ENCODE measurements at regions not wholly inside any gene's neighbourhood (a gene's known extent, or its start where the extent isn't known, plus 50 kb on each side); places are given as distances from the start of the nearest gene placed in this dataset.

GRCh38 chr6:20313051-20313450 lies 88.6 kb upstream of the E2F3 start:
- DNase-seq (ENCODE audit: low spot score), result no peak

- no peak for DNase-seq (ENCODE audit: low spot score)
These were observed 87.6 kb upstream of the E2F3 start for GRCh38 chr6:20313960-20314530.

GRCh38 chr6:20314866-20315845 lies 86.5 kb upstream of the E2F3 start:
- DNase-seq (ENCODE audit: low spot score), result no peak

GRCh38 chr6:20317430-20317829 lies 84.2 kb upstream of the E2F3 start:
- no peak for DNase-seq (ENCODE audit: low spot score)

GRCh38 chr6:20318851-20319387 lies 82.8 kb upstream of the E2F3 start:
- no peak for DNase-seq (ENCODE audit: low spot score)

- DNase-seq (ENCODE audit: low spot score), result no peak
These were observed 81.9 kb upstream of the E2F3 start for GRCh38 chr6:20319520-20320357.

- DNase-seq (ENCODE audit: low spot score), result no peak
These were observed 75.8 kb upstream of the E2F3 start for GRCh38 chr6:20325641-20326421.

- no peak for DNase-seq (ENCODE audit: low spot score)
These were observed 75.3 kb upstream of the E2F3 start for GRCh38 chr6:20326422-20326728.

GRCh38 chr6:20327141-20327540 lies 74.5 kb upstream of the E2F3 start:
- DNase-seq (ENCODE audit: low spot score), result no peak

- no peak for DNase-seq (ENCODE audit: low spot score)
These were observed 73.3 kb upstream of the E2F3 start for GRCh38 chr6:20328266-20328923.

GRCh38 chr6:20328924-20329300 lies 72.8 kb upstream of the E2F3 start:
- DNase-seq (ENCODE audit: low spot score), result no peak

GRCh38 chr6:20331042-20331441 lies 70.6 kb upstream of the E2F3 start:
- DNase-seq (ENCODE audit: low spot score), result no peak

GRCh38 chr6:20331625-20332024 lies 70.1 kb upstream of the E2F3 start:
- DNase-seq (ENCODE audit: low spot score), result no peak

- DNase-seq (ENCODE audit: low spot score), result no peak
These were observed 69.2 kb upstream of the E2F3 start for GRCh38 chr6:20332441-20333006.

- DNase-seq (ENCODE audit: low spot score), result no peak
These were observed 67.9 kb upstream of the E2F3 start for GRCh38 chr6:20333721-20334269.

- no peak for DNase-seq (ENCODE audit: low spot score)
These were observed 67.3 kb upstream of the E2F3 start for GRCh38 chr6:20334334-20334733.

- DNase-seq (ENCODE audit: low spot score), result no peak
These were observed 66.7 kb upstream of the E2F3 start for GRCh38 chr6:20334962-20335361.

- DNase-seq (ENCODE audit: low spot score), result no peak
These were observed 65.8 kb upstream of the E2F3 start for GRCh38 chr6:20335872-20336271.

GRCh38 chr6:20338156-20338555 lies 63.5 kb upstream of the E2F3 start:
- DNase-seq (ENCODE audit: low spot score), result no peak
